Psoas muscle (tissue), 7 donors: ENCODE measurements at regions not wholly inside any gene's neighbourhood (a gene's known extent, or its start where the extent isn't known, plus 50 kb on each side); places are given as distances from the start of the nearest gene placed in this dataset.

Experiments
- ATAC-seq, 4 donors: fragments of 200-7000 bp; cut with Tn5 transposase; one replicate each; pipeline ENCODE4 v1.9.1; 2020; ENCODE audit warnings: moderate library complexity in 3 of 4, mild to moderate bottlenecking in 2 of 4
- DNase-seq, 2 donors: peaks; one replicate each; pipeline ENCODE4 v3.0.0-alpha.2; 2020
- H3K27ac ChIP-seq: fragments of 200-600 bp; one replicate; pipeline ENCODE4 v1.8.0; 2022
- H3K27me3 ChIP-seq, 3 donors: fragments of 200-600 bp in 1 of 3; one replicate each; pipeline versions ENCODE4 v1.6.1 to v1.8.0; 2013 to 2022; ENCODE audit warnings: low read length in 2 of 3, mild to moderate bottlenecking in 2 of 3, moderate library complexity in 1 of 3; ENCODE audit not compliant: insufficient read depth in 3 of 3
- H3K36me3 ChIP-seq, 2 donors: fragments of 200-600 bp in 1 of 2; one replicate each; pipeline versions ENCODE4 v1.6.1 to v1.8.0; 2013 to 2022; ENCODE audit warnings: low read depth in 1 of 2, mild to moderate bottlenecking in 1 of 2, moderate library complexity in 1 of 2; ENCODE audit not compliant: insufficient read depth in 1 of 2
- H3K4me1 ChIP-seq: fragments of 200-600 bp; one replicate; pipeline ENCODE4 v1.8.0; 2022
- H3K4me3 ChIP-seq: fragments of 200-600 bp; one replicate; pipeline ENCODE4 v1.8.0; 2022; ENCODE audit warnings: mild to moderate bottlenecking
- H3K9me3 ChIP-seq: fragments of 200-600 bp; one replicate; pipeline ENCODE4 v1.8.0; 2022
- CTCF ChIP-seq: fragments of 200-600 bp; IDR thresholded peaks from one replicate; pipeline ENCODE4 v1.8.0; 2022; ENCODE audit warnings: antibody characterized with exemption
- WGBS, 3 donors: extraction: QIAGEN DNeasy Blood & Tissue Kit; methylation state at CpG; one replicate each; pipeline versions ENCODE4 v1.1.6 to v1.1.7; 2013; 5-methylcytosine and 5-hydroxymethylcytosine counted together
- intact Hi-C, 2 donors: fragments of 100-400 bp; cut with DNase I; formaldehyde crosslinking; loops; one replicate each; pipeline versions ENCODE4 v1.11.0 to v1.14.2; 2022
- donor health status: healthy with polysubstance abuse.
- donor health status: DM: no; HTN: no; CAD: no; lungs with moderate emphysema.
- donor health status: Bipolar disorder and iron deficiency.
- donor health status: healthy.
- donor health status: DM: yes; HTN: yes; CAD: no.
- donor health status: DM: no; HTN: no; CAD: no.
- donor health status: DM: yes; HTN: yes; CAD: no.

- WGBS, 3 donors: 73 to 76% (median 75%) methylated on average over 6 of the region's 6 CpGs
- Histone ChIP-seq H3K27ac (no peak overlapping the region), H3K4me3 (no peak overlapping the region), H3K9me3 (no peaks in the 10 kb centered on the region), H3K36me3 (no peaks in the 10 kb centered on the region), H3K4me1 (no peaks in the 10 kb centered on the region), H3K27me3 (peaks cover 0 to 3% (median 0%) of the 10 kb centered on the region in 3 donors)
- ATAC-seq (no peak), DNase-seq (no peak)
- intact Hi-C loops: loop anchor here in 1 of 2 donors (5.0 kb wide), 1 partner anchor 596 kb away; no protein-coding TSS in a partner anchor
- no peak for TF ChIP-seq CTCF
Observed at GRCh38 chr22:34113381-34113780, 193.1 kb upstream of the LARGE1 start.

GRCh38 chr22:34114406-34114805 lies 194.1 kb upstream of the LARGE1 start:
- Histone ChIP-seq H3K4me3 (no peak overlapping the region), H3K27me3 (peaks cover 0 to 3% (median 0%) of the 10 kb centered on the region in 3 donors), H3K36me3 (no peaks in the 10 kb centered on the region), H3K27ac (no peak overlapping the region), H3K4me1 (no peaks in the 10 kb centered on the region), H3K9me3 (no peaks in the 10 kb centered on the region)
- intact Hi-C loops: loop anchor here in 1 of 2 donors (5.0 kb wide), 1 partner anchor 597 kb away; no protein-coding TSS in a partner anchor
- no peak for TF ChIP-seq CTCF
- no peak for ATAC-seq
- WGBS, 3 donors: 49 to 60% (median 54%) methylated on average over 2 of the region's 2 CpGs
- no peak for DNase-seq

GRCh38 chr22:34115722-34116121 lies 195.4 kb upstream of the LARGE1 start:
- peaks cover 0 to 3% (median 0%) of the 10 kb centered on the region in 3 donors for H3K27me3 ChIP-seq
- TF ChIP-seq CTCF: no peak
- no peaks in the 10 kb centered on the region for H3K9me3 ChIP-seq
- H3K4me3 ChIP-seq: no peak overlapping the region
- ATAC-seq: no peak
- H3K4me1 ChIP-seq: no peaks in the 10 kb centered on the region
- DNase-seq: no peak
- no peak overlapping the region for H3K27ac ChIP-seq
- intact Hi-C loops: no loop called here
- 61 to 82% (median 78%) methylated on average over 2 of the region's 2 CpGs for WGBS, 3 donors
- H3K36me3 ChIP-seq: no peaks in the 10 kb centered on the region

GRCh38 chr22:34116126-34116525 lies 195.8 kb upstream of the LARGE1 start:
- ATAC-seq (no peak), DNase-seq (no peak)
- H3K9me3 ChIP-seq: no peaks in the 10 kb centered on the region
- H3K36me3 ChIP-seq: no peaks in the 10 kb centered on the region
- no peak overlapping the region for H3K27ac ChIP-seq
- no peaks in the 10 kb centered on the region for H3K4me1 ChIP-seq
- intact Hi-C loops: no loop called here
- peaks cover 0 to 3% (median 0%) of the 10 kb centered on the region in 3 donors for H3K27me3 ChIP-seq
- no peak for TF ChIP-seq CTCF
- H3K4me3 ChIP-seq: no peak overlapping the region

- Histone ChIP-seq H3K27ac (no peak overlapping the region), H3K36me3 (no peaks in the 10 kb centered on the region), H3K9me3 (no peaks in the 10 kb centered on the region), H3K4me3 (no peak overlapping the region), H3K4me1 (no peaks in the 10 kb centered on the region), H3K27me3 (peaks cover 0 to 7% (median 5%) of the 10 kb centered on the region in 3 donors)
- intact Hi-C loops: no loop called here
- ATAC-seq (no peak), DNase-seq (no peak)
- 50 to 64% (median 53%) methylated on average over 1 of the region's 1 CpG for WGBS, 3 donors
- no peak for TF ChIP-seq CTCF
Observed at GRCh38 chr22:34122042-34122441, 201.8 kb upstream of the LARGE1 start.
